HEK293 (cell line): ENCODE measurements at regions not wholly inside any gene's neighbourhood (a gene's known extent, or its start where the extent isn't known, plus 50 kb on each side); places are given as distances from the start of the nearest gene placed in this dataset.

Experiments
- CTCF ChIA-PET: fragments of 350-600 bp; formaldehyde crosslinking; extraction: SDS; loops from one replicate; lab custom pipeline; 2021; ENCODE audit warnings: antibody characterized with exemption; lab: Yijun Ruan, JAX
- POLR2A ChIA-PET: fragments of 300-600 bp; formaldehyde crosslinking; extraction: SDS; loops from one replicate; lab custom pipeline; 2020; ENCODE audit warnings: antibody characterized with exemption, inconsistent platforms; lab: Yijun Ruan, JAX
- H3K27ac ChIP-seq: fragments of 200-500 bp; sonication (Bioruptor generic); 2 replicates; pipeline ENCODE4 v1.5.1; 2014; ENCODE audit warnings: low read depth, low read length, control low read depth, inconsistent platforms; ENCODE audit errors: extremely low read depth
- H3K36me3 ChIP-seq, 2 experiments: fragments of 200-500 bp in 1 of 2; sonication (Bioruptor generic) in 1 of 2; 1 replicate in 1 of 2; 2 replicates in 1 of 2; pipeline ENCODE4 v1.5.1; 2014 to 2017; ENCODE audit warnings: inconsistent platforms in 2 of 2, low read length in 2 of 2; ENCODE audit not compliant: control insufficient read depth in 2 of 2, insufficient read depth in 1 of 2
- H3K4me1 ChIP-seq: fragments of 200-500 bp; sonication (Bioruptor generic); 2 replicates; pipeline ENCODE4 v1.5.1; 2014; ENCODE audit warnings: mild to moderate bottlenecking, low read length, inconsistent platforms; ENCODE audit not compliant: control insufficient read depth, insufficient read depth
- H3K4me3 ChIP-seq: 2 replicates; pipeline ENCODE4 v1.5.1; 2011; ENCODE audit warnings: low read depth, mild to moderate bottlenecking, control low read depth, low read length, moderate library complexity
- H3K9me3 ChIP-seq: fragments of 200-500 bp; sonication (Bioruptor generic); 2 replicates; pipeline ENCODE4 v1.5.1; 2014; ENCODE audit warnings: low read depth, low read length, inconsistent platforms; ENCODE audit not compliant: control insufficient read depth, insufficient read depth
- BCL11A ChIP-seq: fragments of 450-650 bp; formaldehyde crosslinking; IDR thresholded peaks from 2 replicates; pipeline ENCODE4 v1.5.1; 2016; ENCODE audit warnings: low read depth, missing biosample characterization, missing genetic modification characterization
- BCL11B ChIP-seq: fragments of 450-650 bp; formaldehyde crosslinking; IDR thresholded peaks from 2 replicates; pipeline ENCODE4 v1.5.1; 2016; ENCODE audit warnings: low read depth, missing biosample characterization, missing genetic modification characterization
- KLF17 ChIP-seq: fragments of 450-650 bp; formaldehyde crosslinking; IDR thresholded peaks from 2 replicates; pipeline ENCODE4 v1.5.1; 2016; ENCODE audit warnings: missing biosample characterization, missing genetic modification characterization
- KLF7 ChIP-seq: fragments of 450-650 bp; formaldehyde crosslinking; IDR thresholded peaks from 2 replicates; pipeline ENCODE4 v1.5.1; 2016; ENCODE audit warnings: missing biosample characterization, missing genetic modification characterization, borderline replicate concordance
- KLF8 ChIP-seq: fragments of 450-650 bp; formaldehyde crosslinking; IDR thresholded peaks from 2 replicates; pipeline ENCODE4 v1.5.1; 2016; ENCODE audit warnings: missing biosample characterization, missing genetic modification characterization
- PRDM4 ChIP-seq: fragments of 450-650 bp; formaldehyde crosslinking; IDR thresholded peaks from 2 replicates; pipeline ENCODE4 v1.5.1; 2017; ENCODE audit warnings: missing biosample characterization, missing genetic modification characterization
- REPIN1 ChIP-seq: fragments of 450-650 bp; formaldehyde crosslinking; IDR thresholded peaks from 2 replicates; pipeline ENCODE4 v1.5.1; 2017; ENCODE audit warnings: missing biosample characterization, missing genetic modification characterization, low read depth
- SCRT1 ChIP-seq: fragments of 450-650 bp; formaldehyde crosslinking; IDR thresholded peaks from 2 replicates; pipeline ENCODE4 v1.5.1; 2016; ENCODE audit warnings: missing biosample characterization, missing genetic modification characterization, borderline replicate concordance
- ZBTB49 ChIP-seq: fragments of 450-650 bp; formaldehyde crosslinking; IDR thresholded peaks from 2 replicates; pipeline ENCODE4 v1.5.1; 2016; ENCODE audit warnings: missing biosample characterization, missing genetic modification characterization, low read depth
- ZBTB8A ChIP-seq: fragments of 450-650 bp; formaldehyde crosslinking; IDR thresholded peaks from 2 replicates; pipeline ENCODE4 v1.5.1; 2016; ENCODE audit warnings: missing biosample characterization, missing genetic modification characterization
- ZNF10 ChIP-seq: fragments of 450-650 bp; formaldehyde crosslinking; IDR thresholded peaks from 2 replicates; pipeline ENCODE4 v1.5.1; 2017; ENCODE audit warnings: missing biosample characterization, missing genetic modification characterization
- ZNF18 ChIP-seq: fragments of 450-650 bp; formaldehyde crosslinking; IDR thresholded peaks from 2 replicates; pipeline ENCODE4 v1.5.1; 2016; ENCODE audit warnings: missing biosample characterization, missing genetic modification characterization
- ZNF214 ChIP-seq: fragments of 450-650 bp; formaldehyde crosslinking; IDR thresholded peaks from 2 replicates; pipeline ENCODE4 v1.5.1; 2017; ENCODE audit warnings: missing biosample characterization, mild to moderate bottlenecking, missing genetic modification characterization, borderline replicate concordance
- ZNF416 ChIP-seq: fragments of 450-650 bp; formaldehyde crosslinking; IDR thresholded peaks from 2 replicates; pipeline ENCODE4 v1.5.1; 2016; ENCODE audit warnings: missing biosample characterization, missing genetic modification characterization
- ZNF48 ChIP-seq: fragments of 450-650 bp; formaldehyde crosslinking; IDR thresholded peaks from 2 replicates; pipeline ENCODE4 v1.5.1; 2016; ENCODE audit warnings: missing biosample characterization, missing genetic modification characterization
- ZNF518A ChIP-seq: fragments of 450-650 bp; formaldehyde crosslinking; conservative IDR thresholded peaks from 2 replicates; pipeline ENCODE4 v1.5.1; 2016; ENCODE audit warnings: low read depth, missing biosample characterization, missing genetic modification characterization
- ZNF830 ChIP-seq: fragments of 450-650 bp; IDR thresholded peaks from 2 replicates; pipeline ENCODE4 v1.5.0; 2018; ENCODE audit warnings: missing biosample characterization, missing genetic modification characterization, low read depth, mild to moderate bottlenecking, moderate library complexity
- ZNF843 ChIP-seq: fragments of 450-650 bp; formaldehyde crosslinking; IDR thresholded peaks from 2 replicates; pipeline ENCODE4 v1.5.1; 2016; ENCODE audit warnings: missing biosample characterization, missing genetic modification characterization

- H3K36me3 ChIP-seq = no peaks in the 10 kb centered on the region
- POLR2A ChIA-PET = no interaction called here
- H3K27ac ChIP-seq = no peak overlapping the region
- no peaks in the 10 kb centered on the region for H3K4me1 ChIP-seq
- no peak overlapping the region for H3K4me3 ChIP-seq
- CTCF ChIA-PET = interaction anchor here (0.6 kb wide), 1 partner anchor 14 kb away, joined by 4 read pairs; no protein-coding TSS in a partner anchor
- TF ChIP-seq SCRT1 (tag by site-specific recombination) = no peak
- TF ChIP-seq ZNF830 = no peak
- no peak for TF ChIP-seq KLF8 (tag by site-specific recombination)
- TF ChIP-seq ZBTB8A (tag by site-specific recombination) = no peak
- no peak for TF ChIP-seq ZNF416 (tag by site-specific recombination)
- TF ChIP-seq REPIN1 (tag by site-specific recombination) = no peak
- TF ChIP-seq ZNF48 = no peak
- TF ChIP-seq, all 188 proteins: peak for 0
- no peaks in the 10 kb centered on the region for H3K9me3 ChIP-seq
Measured at GRCh38 chr2:138359532-138359931, 142.0 kb upstream of the SPOPL start.

- TF ChIP-seq KLF17 (tag by site-specific recombination) = no peak
- no peak for TF ChIP-seq ZNF18 (tag by site-specific recombination)
- TF ChIP-seq PRDM4 = no peak
- TF ChIP-seq, all 188 proteins: peak for 0
- Histone ChIP-seq H3K9me3 (no peaks in the 10 kb centered on the region), H3K4me3 (no peak overlapping the region), H3K36me3 (no peaks in the 10 kb centered on the region), H3K4me1 (no peaks in the 10 kb centered on the region), H3K27ac (no peak overlapping the region)
- ChIA-PET POLR2A (no interaction called here), CTCF (interaction anchor here (0.7 kb wide), 1 partner anchor 853 kb away, joined by 3 read pairs; no protein-coding TSS in a partner anchor)
Measured at GRCh38 chr2:138364554-138365162, 136.9 kb upstream of the SPOPL start.

GRCh38 chr2:138365581-138365980 lies 136.0 kb upstream of the SPOPL start:
- CTCF ChIA-PET = interaction anchor here (0.6 to 1.1 kb wide), 3 partner anchors 9 to 854 kb away, joined by 3 to 4 read pairs (median 4); no protein-coding TSS in a partner anchor
- H3K36me3 ChIP-seq = no peaks in the 10 kb centered on the region
- H3K27ac ChIP-seq = no peak overlapping the region
- no peaks in the 10 kb centered on the region for H3K9me3 ChIP-seq
- no peak overlapping the region for H3K4me3 ChIP-seq
- H3K4me1 ChIP-seq = no peaks in the 10 kb centered on the region
- POLR2A ChIA-PET = no interaction called here
- TF ChIP-seq ZNF214 (no peak), ZNF518A (no peak), BCL11B (no peak), ZBTB49 (tag by site-specific recombination) (no peak), ZNF843 (tag by site-specific recombination) (no peak), ZNF10 (tag by site-specific recombination) (no peak), KLF7 (no peak), BCL11A (tag by site-specific recombination) (no peak)
